ENCODE measurements at regions not wholly inside any gene's neighbourhood (a gene's known extent, or its start where the extent isn't known, plus 50 kb on each side); places are given as distances from the start of the nearest gene placed in this dataset.

DNA sequence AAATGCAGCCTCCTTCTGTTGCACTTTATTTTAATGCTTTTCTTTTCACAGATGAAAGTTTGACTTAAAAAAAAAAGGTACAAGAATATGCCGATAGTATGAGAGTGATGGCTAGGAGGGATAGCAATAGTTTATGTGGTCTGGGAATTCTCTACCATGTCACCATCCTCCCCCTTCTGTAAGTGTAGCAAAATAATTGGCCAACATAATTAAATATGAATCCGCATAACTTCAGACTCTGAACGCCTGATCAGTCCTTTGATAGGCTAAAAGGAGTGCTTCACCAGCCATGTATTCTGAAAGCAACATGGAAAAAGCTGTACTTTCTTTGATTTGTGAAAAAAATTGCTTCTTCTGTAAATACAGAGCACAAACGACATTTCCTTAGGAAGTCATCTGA lies 95.7 kb upstream of the TTC29 start:
- TF ChIP-seq, protein P1, sequence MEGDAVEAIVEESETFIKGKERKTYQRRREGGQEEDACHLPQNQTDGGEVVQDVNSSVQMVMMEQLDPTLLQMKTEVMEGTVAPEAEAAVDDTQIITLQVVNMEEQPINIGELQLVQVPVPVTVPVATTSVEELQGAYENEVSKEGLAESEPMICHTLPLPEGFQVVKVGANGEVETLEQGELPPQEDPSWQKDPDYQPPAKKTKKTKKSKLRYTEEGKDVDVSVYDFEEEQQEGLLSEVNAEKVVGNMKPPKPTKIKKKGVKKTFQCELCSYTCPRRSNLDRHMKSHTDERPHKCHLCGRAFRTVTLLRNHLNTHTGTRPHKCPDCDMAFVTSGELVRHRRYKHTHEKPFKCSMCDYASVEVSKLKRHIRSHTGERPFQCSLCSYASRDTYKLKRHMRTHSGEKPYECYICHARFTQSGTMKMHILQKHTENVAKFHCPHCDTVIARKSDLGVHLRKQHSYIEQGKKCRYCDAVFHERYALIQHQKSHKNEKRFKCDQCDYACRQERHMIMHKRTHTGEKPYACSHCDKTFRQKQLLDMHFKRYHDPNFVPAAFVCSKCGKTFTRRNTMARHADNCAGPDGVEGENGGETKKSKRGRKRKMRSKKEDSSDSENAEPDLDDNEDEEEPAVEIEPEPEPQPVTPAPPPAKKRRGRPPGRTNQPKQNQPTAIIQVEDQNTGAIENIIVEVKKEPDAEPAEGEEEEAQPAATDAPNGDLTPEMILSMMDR (IDR thresholded peaks at IDR 0.05): no peak
- no peak for TF ChIP-seq POLR2A (IDR thresholded peaks at IDR 0.05)
